Epithelial cell of proximal tubule (primary cell): ENCODE measurements at regions not wholly inside any gene's neighbourhood (a gene's known extent, or its start where the extent isn't known, plus 50 kb on each side); places are given as distances from the start of the nearest gene placed in this dataset.
A peak's percentile ranks its signal among the peaks of the same experiment; 100 is the strongest.

Source experiments
- DNase-seq: peaks from one replicate; pipeline ENCODE4 v3.0.0-alpha.2; 2011; ENCODE audit warnings: low read depth
- H3K4me3 ChIP-seq: 2 replicates; pipeline ENCODE4 v1.5.1; 2011; ENCODE audit warnings: low read depth, mild to moderate bottlenecking, low read length
- TF ChIP-seq, protein P1 (sequence below): conservative IDR thresholded peaks from 2 replicates; pipeline ENCODE4 v1.5.1; 2012; ENCODE audit warnings: low read depth, mild to moderate bottlenecking, low read length

DNA sequence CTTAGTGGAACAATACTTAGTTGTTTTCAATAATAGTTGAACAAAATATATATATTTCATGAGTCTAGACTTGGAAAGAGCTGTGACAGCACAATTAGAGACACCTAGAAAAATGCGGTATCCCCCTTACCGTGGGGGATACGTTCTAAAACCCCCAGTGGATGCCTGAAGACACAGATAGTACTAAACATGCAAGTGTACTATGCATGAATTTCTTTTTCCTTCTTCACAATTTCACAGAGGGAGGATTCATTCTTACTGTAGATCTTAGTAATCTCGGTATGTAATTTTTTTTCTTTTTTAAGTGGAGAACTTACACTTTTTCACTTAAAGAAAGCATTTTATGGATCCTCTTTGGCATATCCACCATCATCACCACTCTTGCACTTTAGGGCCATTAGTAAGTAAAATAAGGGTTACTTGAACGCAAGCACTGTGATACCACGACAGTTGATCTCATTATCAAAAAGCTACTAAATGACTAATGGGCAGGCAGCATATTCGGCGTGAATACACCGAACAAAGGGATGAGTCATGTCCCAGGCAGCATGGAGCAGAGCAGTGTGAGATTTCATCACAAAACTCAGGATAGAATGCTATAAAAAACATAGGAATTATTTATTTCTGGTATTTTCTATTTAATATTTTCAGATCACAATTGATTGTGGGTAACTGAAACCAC is 72.3 kb upstream of the ZNF280D start:
- no peak overlapping the region for H3K4me3 ChIP-seq
- TF ChIP-seq, protein P1, sequence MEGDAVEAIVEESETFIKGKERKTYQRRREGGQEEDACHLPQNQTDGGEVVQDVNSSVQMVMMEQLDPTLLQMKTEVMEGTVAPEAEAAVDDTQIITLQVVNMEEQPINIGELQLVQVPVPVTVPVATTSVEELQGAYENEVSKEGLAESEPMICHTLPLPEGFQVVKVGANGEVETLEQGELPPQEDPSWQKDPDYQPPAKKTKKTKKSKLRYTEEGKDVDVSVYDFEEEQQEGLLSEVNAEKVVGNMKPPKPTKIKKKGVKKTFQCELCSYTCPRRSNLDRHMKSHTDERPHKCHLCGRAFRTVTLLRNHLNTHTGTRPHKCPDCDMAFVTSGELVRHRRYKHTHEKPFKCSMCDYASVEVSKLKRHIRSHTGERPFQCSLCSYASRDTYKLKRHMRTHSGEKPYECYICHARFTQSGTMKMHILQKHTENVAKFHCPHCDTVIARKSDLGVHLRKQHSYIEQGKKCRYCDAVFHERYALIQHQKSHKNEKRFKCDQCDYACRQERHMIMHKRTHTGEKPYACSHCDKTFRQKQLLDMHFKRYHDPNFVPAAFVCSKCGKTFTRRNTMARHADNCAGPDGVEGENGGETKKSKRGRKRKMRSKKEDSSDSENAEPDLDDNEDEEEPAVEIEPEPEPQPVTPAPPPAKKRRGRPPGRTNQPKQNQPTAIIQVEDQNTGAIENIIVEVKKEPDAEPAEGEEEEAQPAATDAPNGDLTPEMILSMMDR: no peak
- DNase-seq: peak; percentile 41

DNA sequence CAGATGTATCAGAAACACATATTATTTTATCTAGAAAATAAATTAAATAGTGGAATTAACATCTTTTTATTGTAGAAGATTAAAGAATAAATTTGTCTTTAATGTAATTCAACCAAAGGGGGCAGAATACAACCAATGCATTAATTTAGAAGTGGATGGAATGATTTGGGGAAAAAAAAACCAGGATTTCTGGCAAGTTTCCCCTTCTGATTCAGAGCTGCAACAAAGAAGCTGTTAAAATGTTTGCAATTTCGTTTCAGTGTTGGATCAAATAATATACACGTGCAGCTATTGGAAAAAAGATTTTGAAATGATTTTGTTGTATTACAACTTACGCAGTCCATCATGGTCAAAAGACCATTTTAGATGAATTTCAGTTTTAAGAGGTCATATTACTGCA is 71.6 kb upstream of the ZNF280D start:
- no peak overlapping the region for H3K4me3 ChIP-seq
- DNase-seq: no peak
- TF ChIP-seq, protein P1: no peak

DNA sequence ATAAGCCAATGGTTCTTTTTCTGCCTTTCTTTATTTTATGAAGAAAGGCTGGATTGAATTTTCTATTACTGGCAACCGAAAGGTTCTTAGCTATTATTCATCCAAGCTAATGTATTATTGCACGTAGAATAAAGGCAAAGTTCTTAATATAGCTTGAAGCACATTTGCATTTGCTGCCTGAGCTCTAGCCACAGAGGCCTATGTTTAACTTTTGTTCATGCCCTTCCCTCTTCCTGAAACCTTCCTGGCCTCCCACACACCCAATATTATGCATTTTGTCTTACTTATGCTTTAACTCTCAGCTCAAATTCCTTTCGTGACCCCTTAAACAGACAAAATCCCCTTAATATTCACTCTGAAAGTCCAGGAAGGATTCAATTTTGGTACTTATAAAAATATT is 71.0 kb upstream of the ZNF280D start:
- no peak for DNase-seq
- TF ChIP-seq, protein P1: no peak
- no peak overlapping the region for H3K4me3 ChIP-seq

DNA sequence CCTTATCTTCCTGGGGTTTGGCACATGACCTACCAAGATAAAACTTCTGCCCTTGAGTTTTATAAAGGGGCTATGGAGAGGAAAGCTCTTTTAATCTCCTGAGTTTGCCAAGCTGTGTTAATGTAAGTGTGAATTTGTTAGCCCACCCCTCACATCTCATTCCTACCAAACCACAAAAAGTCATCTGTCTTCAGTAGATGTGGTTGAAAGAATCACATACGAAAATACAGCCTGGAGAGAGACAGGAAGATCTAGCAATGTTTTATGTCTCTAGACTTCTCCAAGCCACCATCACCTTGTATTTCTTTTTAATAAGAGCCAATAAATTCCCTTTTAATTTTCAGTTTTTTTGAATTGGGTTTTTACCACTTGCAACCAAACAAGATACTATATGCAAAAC is 68.9 kb upstream of the ZNF280D start:
- TF ChIP-seq, protein P1: no peak
- no peak for DNase-seq
- no peak overlapping the region for H3K4me3 ChIP-seq

DNA sequence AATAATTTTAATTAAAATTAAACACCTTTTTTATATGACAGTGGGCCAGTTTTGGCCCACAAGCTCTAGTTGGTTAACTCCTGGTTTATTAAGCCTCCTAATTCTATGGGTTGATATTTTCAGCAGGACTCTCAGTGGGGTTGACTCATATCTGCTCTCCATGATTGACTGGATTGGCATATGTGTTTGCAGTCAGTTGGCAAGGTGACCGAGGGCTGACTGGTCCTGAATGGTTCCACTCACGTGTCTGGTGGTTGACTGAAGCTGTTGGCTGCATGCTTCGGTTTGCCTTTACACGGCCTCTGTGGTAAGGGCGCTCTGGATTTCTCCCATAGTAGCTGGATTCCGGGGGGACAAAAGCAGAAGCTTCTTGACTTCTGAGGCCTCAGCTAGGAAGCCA is 65.3 kb upstream of the ZNF280D start:
- peak; percentile 20 for DNase-seq
- no peak overlapping the region for H3K4me3 ChIP-seq
- TF ChIP-seq, protein P1: no peak

DNA sequence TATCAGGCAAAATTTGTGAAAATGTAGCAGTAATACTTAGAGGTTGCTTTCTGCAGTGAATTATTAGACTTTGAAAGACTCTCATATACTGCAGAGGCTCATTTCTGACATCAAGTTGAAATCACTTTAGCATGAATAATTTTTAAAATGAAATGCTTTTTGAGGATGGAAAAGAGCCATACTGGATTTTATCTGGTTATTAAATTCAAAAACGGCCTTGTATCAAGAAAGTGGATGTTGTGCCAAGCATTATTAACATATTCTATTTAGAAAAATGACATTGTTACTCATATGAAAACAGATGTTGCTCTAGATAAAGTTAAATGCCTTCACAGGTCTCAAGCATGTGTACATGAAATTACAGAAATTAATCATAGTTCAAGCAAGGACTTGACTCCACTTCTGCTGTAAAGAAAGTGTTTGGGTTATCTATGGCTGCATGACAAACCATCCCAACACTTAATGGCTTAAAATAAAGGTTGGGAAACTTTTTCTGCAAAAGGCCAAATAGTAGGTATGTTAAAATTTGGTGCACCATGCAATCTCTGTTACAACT is 64.5 kb upstream of the ZNF280D start:
- TF ChIP-seq, protein P1: no peak
- DNase-seq: no peak
- H3K4me3 ChIP-seq: no peak overlapping the region

DNA sequence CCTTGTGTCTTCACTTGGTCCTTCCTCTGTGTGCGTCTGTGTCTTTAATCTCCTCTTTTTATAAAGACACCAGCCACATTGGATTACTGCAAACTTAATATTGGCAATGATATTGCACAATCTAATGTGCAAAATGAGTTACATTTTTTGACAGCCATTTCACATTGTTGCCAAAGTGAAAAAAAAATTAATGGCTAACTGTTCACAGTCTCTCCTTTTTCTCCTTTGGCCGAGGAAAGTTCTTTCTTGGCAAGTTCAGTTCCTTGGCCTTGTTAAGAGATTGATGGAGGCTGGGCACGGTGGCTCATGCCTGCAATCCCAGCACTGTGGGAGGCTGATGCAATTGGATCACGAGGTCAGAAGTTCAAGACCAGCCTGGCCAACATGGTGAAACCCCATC is 62.2 kb upstream of the ZNF280D start:
- DNase-seq: no peak
- H3K4me3 ChIP-seq: no peak overlapping the region
- TF ChIP-seq, protein P1: no peak
